Left hindlimb (tissue), 1 donor: ENCODE measurements at regions not wholly inside any gene's neighbourhood (a gene's known extent, or its start where the extent isn't known, plus 50 kb on each side); places are given as distances from the start of the nearest gene placed in this dataset.
"Not testable (repeated sequence)": the region's sequence is repeated elsewhere in the genome, so short reads cannot be mapped to it uniquely, and the experiment has no call there.

Experiments used
- DNase-seq: peaks from one replicate; pipeline ENCODE4 v3.0.0-alpha.2; 2018

- no peak for DNase-seq
Measured at GRCh38 chr11:98456308-98456680, 564.5 kb upstream of the CNTN5 start.

GRCh38 chr11:98495016-98495415, 525.7 kb upstream of the CNTN5 start:
- DNase-seq = no peak

GRCh38 chr11:98495601-98496000, 525.1 kb upstream of the CNTN5 start:
- DNase-seq = no peak

GRCh38 chr11:98507208-98507607, 513.5 kb upstream of the CNTN5 start:
- no peak for DNase-seq

- DNase-seq = no peak
Measured at GRCh38 chr11:98512938-98513337, 507.8 kb upstream of the CNTN5 start.

GRCh38 chr11:98531576-98531975, 489.2 kb upstream of the CNTN5 start:
- DNase-seq = no peak

GRCh38 chr11:98536023-98536422, 484.7 kb upstream of the CNTN5 start:
- DNase-seq = no peak

- DNase-seq = not testable (repeated sequence)
Measured at GRCh38 chr11:98538358-98538757, 482.4 kb upstream of the CNTN5 start.

- DNase-seq = no peak
Measured at GRCh38 chr11:98545544-98546175, 475.1 kb upstream of the CNTN5 start.

GRCh38 chr11:98549571-98549970, 471.2 kb upstream of the CNTN5 start:
- DNase-seq = no peak

- DNase-seq = no peak
Measured at GRCh38 chr11:98559961-98560360, 460.8 kb upstream of the CNTN5 start.

GRCh38 chr11:98561252-98561651, 459.5 kb upstream of the CNTN5 start:
- DNase-seq = no peak

- no peak for DNase-seq
Measured at GRCh38 chr11:98561877-98562395, 458.8 kb upstream of the CNTN5 start.

GRCh38 chr11:98564233-98564632, 456.5 kb upstream of the CNTN5 start:
- no peak for DNase-seq

GRCh38 chr11:98564881-98565280, 455.9 kb upstream of the CNTN5 start:
- DNase-seq = no peak

- no peak for DNase-seq
Measured at GRCh38 chr11:98565311-98565710, 455.4 kb upstream of the CNTN5 start.

- DNase-seq = no peak
Measured at GRCh38 chr11:98566978-98567377, 453.8 kb upstream of the CNTN5 start.

- no peak for DNase-seq
Measured at GRCh38 chr11:98568013-98568412, 452.7 kb upstream of the CNTN5 start.

- no peak for DNase-seq
Measured at GRCh38 chr11:98572941-98573340, 447.8 kb upstream of the CNTN5 start.

- no peak for DNase-seq
Measured at GRCh38 chr11:98587884-98588283, 432.9 kb upstream of the CNTN5 start.

GRCh38 chr11:98589967-98590366, 430.8 kb upstream of the CNTN5 start:
- no peak for DNase-seq

GRCh38 chr11:98600103-98600502, 420.6 kb upstream of the CNTN5 start:
- no peak for DNase-seq

GRCh38 chr11:98600786-98601773, 419.7 kb upstream of the CNTN5 start:
- DNase-seq = no peak

GRCh38 chr11:98616098-98616655, 404.6 kb upstream of the CNTN5 start:
- DNase-seq = no peak
